Kidney (tissue), 13 donors: ENCODE measurements at regions not wholly inside any gene's neighbourhood (a gene's known extent, or its start where the extent isn't known, plus 50 kb on each side); places are given as distances from the start of the nearest gene placed in this dataset.

Experiments used
- DNase-seq, 5 donors: peaks; one replicate each; pipeline ENCODE4 v3.0.0-alpha.2; 2013 to 2020
- FAIRE-seq: peaks from 2 replicates; lab custom pipeline; 2012; peaks lifted over from hg19 to GRCh38; lab: Jason Lieb, UNC
- H3K27ac ChIP-seq, 2 donors: one replicate each; pipeline ENCODE4 v1.7.0; 2013; ENCODE audit warnings: low read depth in 2 of 2, low read length in 2 of 2, inconsistent platforms in 1 of 2
- H3K27me3 ChIP-seq: one replicate; pipeline ENCODE4 v1.7.1; 2013; ENCODE audit warnings: low read length, inconsistent platforms; ENCODE audit not compliant: control insufficient read depth, insufficient read depth
- H3K36me3 ChIP-seq, 3 donors: one replicate each; pipeline versions ENCODE4 v1.7.0 to v1.7.1; 2013; ENCODE audit warnings: low read length in 3 of 3, control low read depth in 1 of 3, inconsistent platforms in 1 of 3; ENCODE audit not compliant: insufficient read depth in 3 of 3, control insufficient read depth in 2 of 3
- H3K4me1 ChIP-seq, 3 donors: one replicate each; pipeline versions ENCODE4 v1.7.0 to v1.7.1; 2013; ENCODE audit warnings: low read length in 3 of 3, inconsistent platforms in 1 of 3, low read depth in 1 of 3; ENCODE audit not compliant: control insufficient read depth in 2 of 3, insufficient read depth in 2 of 3
- H3K4me3 ChIP-seq, 3 donors: one replicate each; pipeline versions ENCODE4 v1.7.0 to v1.8.1; 2013; ENCODE audit warnings: low read length in 3 of 3, control low read depth in 1 of 3, inconsistent platforms in 1 of 3
- H3K9ac ChIP-seq, 3 donors: one replicate each; pipeline versions ENCODE4 v1.7.0 to v1.7.1; 2013; ENCODE audit warnings: low read length in 3 of 3, control low read depth in 1 of 3, inconsistent platforms in 1 of 3
- H3K9me3 ChIP-seq, 3 donors: one replicate each; pipeline versions ENCODE4 v1.7.0 to v1.7.1; 2013; ENCODE audit warnings: low read length in 3 of 3, control low read depth in 1 of 3, inconsistent platforms in 1 of 3; ENCODE audit not compliant: control insufficient read depth in 2 of 3, insufficient read depth in 1 of 3
- intact Hi-C: fragments of 100-400 bp; cut with DNase I; formaldehyde crosslinking; loops from one replicate; pipeline ENCODE4 v1.11.1; 2022
- TF ChIP-seq, protein P1 (sequence below): IDR thresholded peaks from 3 replicates; pipeline ENCODE4 v1.5.1; 2012; ENCODE audit warnings: mild to moderate bottlenecking, moderate library complexity, borderline replicate concordance; ENCODE audit not compliant: insufficient read depth; ENCODE audit errors: extremely low read depth
- donor health status: control.
- donor health status: control.
- donor health status: control.
- donor health status: control.
- donor health status: control.
- donor health status: DM: yes; HTN: yes; CAD: no.
- donor health status: Normal renal cell carcinoma (clear cell type).

DNA sequence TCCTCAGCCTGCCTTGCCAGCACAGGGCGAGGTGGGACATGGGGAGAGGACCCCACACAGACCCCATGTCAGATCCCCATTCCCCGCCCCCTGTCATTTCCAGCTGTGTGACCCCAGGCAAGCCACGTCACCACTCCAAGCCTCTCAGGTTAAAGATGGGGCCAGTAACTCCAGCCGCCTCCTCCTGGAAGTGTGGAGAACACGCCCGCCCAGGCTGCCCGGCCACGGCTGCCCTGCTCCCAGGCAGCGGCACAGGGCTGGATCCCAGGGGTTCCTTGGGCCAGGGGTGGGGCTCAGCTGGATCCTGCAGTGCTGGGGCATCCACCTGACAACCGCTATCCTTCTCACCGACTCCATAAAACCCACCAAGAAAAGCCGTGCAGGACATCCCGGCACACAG lies 86.1 kb downstream of the PDGFA start:
- DNase-seq (no peak), FAIRE-seq (no peak)
- intact Hi-C loops: no loop called here

DNA sequence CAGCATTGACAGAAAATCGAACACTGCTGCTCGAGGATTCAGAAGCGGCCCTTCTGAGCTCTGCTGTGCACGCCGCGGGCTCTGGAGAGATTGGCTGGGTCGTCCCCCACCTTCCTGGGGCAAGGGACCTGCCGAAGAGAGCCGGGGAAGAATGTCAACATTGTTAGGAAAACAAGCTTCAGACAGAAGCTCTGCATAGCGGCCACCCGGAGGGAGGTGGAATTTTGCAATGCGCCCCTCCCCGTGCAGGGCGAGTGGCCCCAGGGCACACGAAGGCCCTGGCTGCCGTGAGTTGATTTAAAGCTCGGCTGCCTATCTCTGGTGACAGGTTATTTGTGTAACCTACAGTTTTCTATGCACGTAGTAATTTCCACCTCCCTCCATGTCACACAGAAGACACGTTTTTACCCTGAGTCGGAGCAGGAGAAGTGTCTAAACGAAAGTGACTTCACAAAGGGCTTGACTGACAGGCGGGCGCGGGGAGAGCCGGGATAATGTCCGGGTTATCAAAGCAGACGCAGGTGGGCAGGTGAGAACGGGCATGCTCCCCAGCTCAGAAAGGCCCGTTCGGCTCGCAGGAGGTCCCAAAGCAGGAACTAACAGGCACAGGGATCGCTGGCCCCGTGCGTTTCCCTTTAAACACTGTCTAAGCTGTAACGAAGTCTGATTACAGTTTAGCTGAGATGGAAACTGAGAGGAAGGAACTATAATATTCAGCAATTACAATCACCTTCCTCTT lies 84.6 kb downstream of the PDGFA start:
- Histone ChIP-seq H3K9ac (no peak overlapping the region), H3K9me3 (no peaks in the 10 kb centered on the region), H3K4me3 (no peak overlapping the region), H3K36me3 (no peaks in the 10 kb centered on the region), H3K27ac (no peak overlapping the region), H3K4me1 (no peaks in the 10 kb centered on the region), H3K27me3 (peaks cover 2% of the 10 kb centered on the region)
- peak in 3 of 5 donors; percentile 28 to 59 (median 50) for DNase-seq
- FAIRE-seq: no peak
- TF ChIP-seq, protein P1, sequence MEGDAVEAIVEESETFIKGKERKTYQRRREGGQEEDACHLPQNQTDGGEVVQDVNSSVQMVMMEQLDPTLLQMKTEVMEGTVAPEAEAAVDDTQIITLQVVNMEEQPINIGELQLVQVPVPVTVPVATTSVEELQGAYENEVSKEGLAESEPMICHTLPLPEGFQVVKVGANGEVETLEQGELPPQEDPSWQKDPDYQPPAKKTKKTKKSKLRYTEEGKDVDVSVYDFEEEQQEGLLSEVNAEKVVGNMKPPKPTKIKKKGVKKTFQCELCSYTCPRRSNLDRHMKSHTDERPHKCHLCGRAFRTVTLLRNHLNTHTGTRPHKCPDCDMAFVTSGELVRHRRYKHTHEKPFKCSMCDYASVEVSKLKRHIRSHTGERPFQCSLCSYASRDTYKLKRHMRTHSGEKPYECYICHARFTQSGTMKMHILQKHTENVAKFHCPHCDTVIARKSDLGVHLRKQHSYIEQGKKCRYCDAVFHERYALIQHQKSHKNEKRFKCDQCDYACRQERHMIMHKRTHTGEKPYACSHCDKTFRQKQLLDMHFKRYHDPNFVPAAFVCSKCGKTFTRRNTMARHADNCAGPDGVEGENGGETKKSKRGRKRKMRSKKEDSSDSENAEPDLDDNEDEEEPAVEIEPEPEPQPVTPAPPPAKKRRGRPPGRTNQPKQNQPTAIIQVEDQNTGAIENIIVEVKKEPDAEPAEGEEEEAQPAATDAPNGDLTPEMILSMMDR: no peak
- intact Hi-C loops: no loop called here

More for the DNA sequence above, 86.1 kb downstream of the PDGFA start:
- no peaks in the 10 kb centered on the region for H3K36me3 ChIP-seq
- H3K27ac ChIP-seq: no peak overlapping the region
- no peaks in the 10 kb centered on the region for H3K9me3 ChIP-seq
- H3K27me3 ChIP-seq: peaks cover 2% of the 10 kb centered on the region
- no peak overlapping the region for H3K9ac ChIP-seq
- H3K4me1 ChIP-seq: no peaks in the 10 kb centered on the region
- H3K4me3 ChIP-seq: no peak overlapping the region
- TF ChIP-seq, protein P1: no peak

DNA sequence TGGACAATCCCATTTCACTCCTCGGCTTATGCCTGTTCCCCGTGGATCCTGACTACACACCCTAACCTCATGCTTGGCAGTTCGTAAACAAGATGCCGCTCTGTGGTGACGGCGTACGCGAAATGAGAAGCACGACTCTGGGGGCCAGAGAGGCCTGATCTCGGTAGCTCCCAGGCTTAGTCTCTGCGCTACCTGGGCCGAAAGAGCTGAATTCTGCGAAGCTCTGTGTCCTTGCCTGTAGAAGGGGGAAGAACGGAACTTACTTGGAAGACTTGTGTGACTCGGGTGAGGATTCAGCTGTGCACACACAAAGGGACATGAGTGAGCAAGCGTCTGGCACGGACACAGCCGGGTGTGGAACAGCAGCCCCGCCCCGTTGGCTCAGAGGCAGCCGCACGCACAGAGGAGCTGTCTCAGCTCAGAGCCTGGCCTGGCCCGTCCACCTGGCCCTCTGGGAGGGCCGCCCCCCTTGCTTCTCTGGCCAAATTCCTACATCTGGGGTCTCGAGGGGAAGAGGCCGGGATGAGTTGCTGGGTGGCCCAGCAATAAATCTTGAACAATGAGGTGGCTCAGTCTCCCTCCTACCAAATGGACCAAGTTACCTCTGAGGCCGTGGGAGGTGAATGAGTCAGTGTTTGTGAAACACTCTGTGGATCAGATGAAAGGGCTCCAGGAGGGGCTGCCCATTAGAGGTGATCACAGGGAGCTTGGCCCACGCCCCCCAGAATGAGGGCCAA lies 83.8 kb downstream of the PDGFA start:
- Histone ChIP-seq H3K9me3 (no peaks in the 10 kb centered on the region), H3K36me3 (no peaks in the 10 kb centered on the region), H3K27ac (no peak overlapping the region), H3K4me1 (no peaks in the 10 kb centered on the region), H3K4me3 (no peak overlapping the region), H3K9ac (no peak overlapping the region), H3K27me3 (peaks cover 2% of the 10 kb centered on the region)
- TF ChIP-seq, protein P1: no peak
- DNase-seq (no peak), FAIRE-seq (no peak)
- intact Hi-C loops: no loop called here
